ENCODE measurements at regions not wholly inside any gene's neighbourhood (a gene's known extent, or its start where the extent isn't known, plus 50 kb on each side); places are given as distances from the start of the nearest gene placed in this dataset.

- peak; percentile 5 for DNase-seq (ENCODE audit: low spot score)
- in situ Hi-C loops (cut with HindIII; ENCODE audit: low sequenced_read_pairs): no loop called here
Observed at GRCh38 chr18:25604196-25604893, 252.4 kb upstream of the ZNF521 start.

GRCh38 chr18:25599443-25599842 lies 247.5 kb upstream of the ZNF521 start:
- in situ Hi-C loops (cut with HindIII; ENCODE audit: low sequenced_read_pairs): no loop called here

DNA sequence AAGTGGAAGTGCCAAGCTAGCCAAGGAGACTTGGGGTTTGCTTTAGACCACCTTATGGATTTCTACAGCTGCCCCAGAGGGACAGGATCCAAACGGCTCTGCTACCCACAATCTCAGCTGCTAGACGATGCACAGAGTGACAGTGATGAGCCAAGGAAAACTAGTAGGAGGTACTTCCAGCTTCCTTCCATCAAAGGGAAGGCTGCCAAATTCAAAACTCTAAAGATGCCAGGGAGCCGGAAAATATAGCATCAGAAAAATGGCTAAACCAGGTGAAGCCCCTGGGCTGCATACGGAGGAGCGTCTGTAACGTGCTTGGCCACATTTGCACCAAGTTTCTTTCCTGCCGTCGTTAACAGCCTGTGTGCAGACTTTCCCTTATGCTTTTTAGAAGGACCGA lies 245.5 kb upstream of the ZNF521 start:
- in situ Hi-C loops (cut with HindIII; ENCODE audit: low sequenced_read_pairs): no loop called here

More at GRCh38 chr18:25599443-25599842, 247.5 kb upstream of the ZNF521 start:
- no peak for DNase-seq (ENCODE audit: low spot score)

DNA sequence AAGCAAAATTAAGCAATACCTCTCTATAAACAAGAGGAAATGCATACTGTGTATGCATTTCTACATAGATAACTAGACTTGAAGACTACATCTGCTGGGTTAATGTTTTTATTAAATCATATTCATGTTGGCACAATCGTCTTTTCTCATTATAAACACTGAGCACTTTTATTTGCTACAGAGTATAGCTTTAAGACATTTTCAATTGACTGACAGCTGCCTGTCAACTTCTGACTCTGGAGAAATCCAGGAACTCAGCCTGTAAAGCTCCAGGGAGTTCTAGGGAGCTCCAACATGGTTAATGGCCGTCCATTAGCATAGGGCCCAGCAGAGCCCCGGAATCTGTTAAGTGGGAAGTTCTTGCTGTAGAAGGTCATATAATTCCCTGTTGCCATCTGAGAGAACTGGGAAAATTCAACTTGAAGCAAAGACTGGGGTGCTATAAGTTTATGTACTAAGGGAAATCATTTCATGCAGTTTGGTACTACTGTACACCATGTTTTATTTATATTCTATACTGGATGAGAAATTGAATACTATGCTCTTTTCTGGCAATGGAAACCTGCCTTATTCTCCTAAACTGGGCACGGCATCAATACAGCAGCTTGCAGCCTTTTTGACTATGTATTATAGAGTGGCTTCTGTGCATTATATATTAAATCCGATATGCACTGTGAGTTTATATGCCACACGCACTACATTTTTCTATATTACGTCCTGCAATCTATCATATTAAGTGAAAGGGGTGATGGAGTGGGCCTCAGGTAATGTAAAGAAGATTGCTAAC lies 243.5 kb upstream of the ZNF521 start:
- DNase-seq (ENCODE audit: low spot score): no peak

More for the DNA sequence above, 245.5 kb upstream of the ZNF521 start:
- no peak for DNase-seq (ENCODE audit: low spot score)

GRCh38 chr18:25594351-25594750 lies 242.4 kb upstream of the ZNF521 start:
- in situ Hi-C loops (cut with HindIII; ENCODE audit: low sequenced_read_pairs): no loop called here
- no peak for DNase-seq (ENCODE audit: low spot score)

More for the DNA sequence above, 243.5 kb upstream of the ZNF521 start:
- in situ Hi-C loops (cut with HindIII; ENCODE audit: low sequenced_read_pairs): no loop called here

GRCh38 chr18:25592804-25593360 lies 240.9 kb upstream of the ZNF521 start:
- in situ Hi-C loops (cut with HindIII; ENCODE audit: low sequenced_read_pairs): no loop called here

DNA sequence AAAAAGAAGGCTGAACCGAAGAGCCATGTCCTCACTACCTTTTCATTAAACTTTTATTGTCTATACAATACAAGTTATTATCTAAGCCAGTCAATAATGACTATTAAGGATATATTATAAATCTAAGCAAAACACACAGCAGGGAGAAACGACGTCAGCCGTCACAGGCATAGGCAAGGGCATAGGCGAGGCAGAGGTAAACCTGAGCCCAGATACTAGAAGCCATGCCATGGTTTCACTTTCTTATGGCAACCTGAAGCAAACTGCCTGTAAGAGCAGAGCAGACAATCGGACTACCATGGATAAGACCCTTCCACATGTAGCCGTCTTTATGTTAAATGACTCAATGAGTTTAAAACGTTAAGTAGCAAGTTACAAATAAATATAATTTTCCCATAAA lies 238.5 kb upstream of the ZNF521 start:
- no peak for DNase-seq (ENCODE audit: low spot score)
- in situ Hi-C loops (cut with HindIII; ENCODE audit: low sequenced_read_pairs): no loop called here

More at GRCh38 chr18:25592804-25593360, 240.9 kb upstream of the ZNF521 start:
- DNase-seq (ENCODE audit: low spot score): no peak

DNA sequence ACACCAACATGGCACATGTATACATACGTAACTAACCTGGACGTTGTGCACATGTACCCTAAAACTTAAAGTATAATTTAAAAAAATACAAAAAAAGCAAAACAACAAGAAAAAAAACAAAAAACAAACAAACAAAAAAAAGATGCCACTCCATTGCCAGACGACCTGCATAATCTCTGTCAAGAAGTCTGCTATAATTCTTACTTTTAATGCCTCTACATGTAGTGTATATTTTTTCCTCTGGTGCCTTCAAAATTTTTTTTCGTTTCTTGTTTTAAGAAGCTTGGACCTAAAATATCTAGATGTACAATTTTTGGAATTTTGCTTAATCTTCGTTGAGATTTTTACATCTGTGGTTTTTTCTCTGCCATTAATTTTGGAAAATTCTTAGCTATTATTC lies 235.6 kb upstream of the ZNF521 start:
- in situ Hi-C loops (cut with HindIII; ENCODE audit: low sequenced_read_pairs): no loop called here
- DNase-seq (ENCODE audit: low spot score): no peak

GRCh38 chr18:25568986-25569385 lies 217.0 kb upstream of the ZNF521 start:
- DNase-seq (ENCODE audit: low spot score): no peak
- in situ Hi-C loops (cut with HindIII; ENCODE audit: low sequenced_read_pairs): no loop called here

DNA sequence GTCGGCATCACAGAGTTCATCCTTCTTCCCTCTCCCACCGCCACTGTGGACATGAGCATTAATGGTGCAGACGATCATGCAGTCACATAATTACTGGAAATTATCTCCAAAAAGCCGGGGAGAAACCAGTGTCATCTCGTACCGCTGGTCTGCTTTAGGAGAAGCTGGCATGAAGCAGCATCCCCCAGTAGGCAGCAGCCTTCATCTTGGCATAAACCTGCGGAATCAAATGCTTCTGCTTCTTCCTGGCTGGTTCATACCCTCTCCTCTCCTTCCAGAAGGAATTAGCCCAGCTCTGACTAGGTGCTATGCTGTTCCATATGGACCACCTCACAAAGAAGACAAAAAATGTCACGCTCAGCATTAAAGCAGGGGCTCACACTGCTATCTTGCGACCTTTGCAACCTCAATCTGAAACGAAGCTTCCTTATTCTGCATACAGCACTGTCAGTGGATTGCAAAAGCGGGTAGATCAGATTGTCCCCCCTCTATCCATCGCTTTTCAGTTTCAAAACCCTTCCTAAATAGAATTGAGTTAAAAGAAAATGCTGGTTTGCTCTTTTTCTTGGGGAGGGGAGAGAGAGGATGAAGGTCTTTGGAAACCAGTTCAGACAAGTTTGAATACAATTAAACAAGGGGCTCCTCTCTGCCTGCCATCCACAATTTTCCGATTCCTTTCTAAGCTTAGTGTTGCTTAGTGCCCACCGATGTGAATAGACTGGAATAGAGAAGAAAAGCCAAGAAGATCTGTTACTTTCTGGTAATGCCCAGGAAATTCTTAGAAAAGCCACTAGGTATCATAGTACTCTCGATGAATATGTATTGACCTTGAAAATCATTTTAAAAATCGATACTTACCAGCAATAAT lies 212.1 kb upstream of the ZNF521 start:
- peak; percentile 68 for DNase-seq (ENCODE audit: low spot score)
- in situ Hi-C loops (cut with HindIII; ENCODE audit: low sequenced_read_pairs): no loop called here

DNA sequence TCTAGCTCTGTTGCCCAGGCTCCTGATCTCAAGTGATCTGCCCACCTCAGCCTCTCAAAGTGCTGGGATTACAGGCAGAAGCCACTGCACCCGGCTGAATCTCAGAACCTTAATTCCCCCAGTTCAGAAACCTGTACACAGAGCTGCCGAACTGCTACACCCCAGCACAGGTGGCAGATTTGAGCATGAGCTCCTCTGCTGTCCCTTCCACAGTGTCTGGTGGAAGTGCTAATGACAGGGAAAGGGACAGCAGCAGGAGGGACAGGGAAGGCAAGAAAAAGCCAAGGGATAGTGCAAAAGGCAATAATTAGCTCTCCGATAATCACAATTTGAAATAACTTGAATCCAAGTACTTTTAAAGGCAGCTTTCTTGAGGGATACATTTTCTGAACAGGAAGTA lies 211.4 kb upstream of the ZNF521 start:
- in situ Hi-C loops (cut with HindIII; ENCODE audit: low sequenced_read_pairs): no loop called here
- DNase-seq (ENCODE audit: low spot score): peak; percentile 78

DNA sequence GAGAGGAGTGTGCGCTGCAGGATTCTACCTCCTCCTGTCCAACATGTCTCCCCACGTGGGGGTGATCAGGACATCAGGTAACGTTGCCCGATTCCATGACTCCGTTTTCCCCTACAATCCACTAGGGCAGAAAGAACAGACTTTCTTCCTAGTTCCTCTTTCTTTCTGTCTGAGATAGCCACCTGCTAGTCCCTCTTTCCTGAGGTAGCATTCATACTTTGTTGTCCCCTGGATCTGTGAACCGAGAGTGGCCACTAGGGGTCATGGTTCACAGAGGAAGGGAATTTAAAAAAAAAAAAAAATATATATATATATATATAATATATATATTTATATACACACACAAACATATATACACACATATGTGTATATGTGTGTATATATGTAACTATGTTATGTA lies 210.0 kb upstream of the ZNF521 start:
- in situ Hi-C loops (cut with HindIII; ENCODE audit: low sequenced_read_pairs): no loop called here
- DNase-seq (ENCODE audit: low spot score): peak; percentile 15

- DNase-seq (ENCODE audit: low spot score): no peak
- in situ Hi-C loops (cut with HindIII; ENCODE audit: low sequenced_read_pairs): no loop called here
Observed at GRCh38 chr18:25560369-25560768, 208.4 kb upstream of the ZNF521 start.

GRCh38 chr18:25557011-25557410 lies 205.0 kb upstream of the ZNF521 start:
- in situ Hi-C loops (cut with HindIII; ENCODE audit: low sequenced_read_pairs): no loop called here

GRCh38 chr18:25553631-25554263 lies 201.8 kb upstream of the ZNF521 start:
- in situ Hi-C loops (cut with HindIII; ENCODE audit: low sequenced_read_pairs): no loop called here
- no peak for DNase-seq (ENCODE audit: low spot score)

More at GRCh38 chr18:25557011-25557410, 205.0 kb upstream of the ZNF521 start:
- no peak for DNase-seq (ENCODE audit: low spot score)

- DNase-seq (ENCODE audit: low spot score): no peak
- in situ Hi-C loops (cut with HindIII; ENCODE audit: low sequenced_read_pairs): no loop called here
Observed at GRCh38 chr18:25544546-25545287, 192.8 kb upstream of the ZNF521 start.

- DNase-seq (ENCODE audit: low spot score): no peak
- in situ Hi-C loops (cut with HindIII; ENCODE audit: low sequenced_read_pairs): no loop called here
Observed at GRCh38 chr18:25538175-25538922, 186.4 kb upstream of the ZNF521 start.

DNA sequence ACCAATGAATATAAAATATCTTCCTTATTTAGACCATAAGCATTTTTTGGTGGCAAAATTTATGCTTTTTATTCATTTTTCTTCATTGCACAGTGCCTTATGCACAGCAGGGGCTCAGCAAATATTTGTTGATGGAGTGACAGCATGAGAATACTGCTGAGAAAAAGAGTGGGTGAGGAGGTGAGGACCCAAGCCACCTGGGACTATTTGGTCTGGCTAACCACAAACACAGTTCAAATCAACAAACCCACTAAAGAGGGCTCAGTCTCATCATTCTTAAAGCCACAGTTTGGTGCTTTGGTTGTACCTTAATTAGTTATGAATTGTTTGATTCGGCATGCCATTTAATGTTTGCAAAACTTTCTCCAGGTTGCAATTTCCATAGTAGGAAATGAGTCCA lies 183.5 kb upstream of the ZNF521 start:
- no peak for DNase-seq (ENCODE audit: low spot score)
- in situ Hi-C loops (cut with HindIII; ENCODE audit: low sequenced_read_pairs): no loop called here

Measured in G401 (cell line).